Loucy (cell line): ENCODE measurements at regions not wholly inside any gene's neighbourhood (a gene's known extent, or its start where the extent isn't known, plus 50 kb on each side); places are given as distances from the start of the nearest gene placed in this dataset.

Experiments used
- CTCF ChIP-seq: fragments of 200-600 bp; sonication (generic); conservative IDR thresholded peaks from 2 replicates; pipeline ENCODE4 v1.5.1; 2014; ENCODE audit warnings: mild to moderate bottlenecking, antibody characterized with exemption, low read length
- EZH2phosphoT487 ChIP-seq: fragments of 200-600 bp; IDR thresholded peaks from 2 replicates; pipeline ENCODE4 v1.6.1; 2018; ENCODE audit warnings: antibody characterized with exemption, mild to moderate bottlenecking, moderate library complexity, borderline replicate concordance

GRCh38 chr14:84425968-84426367, 1104.0 kb upstream of the FLRT2 start:
- TF ChIP-seq CTCF (no peak), EZH2phosphoT487 (no peak)
